GM12878 (cell line): ENCODE measurements at regions not wholly inside any gene's neighbourhood (a gene's known extent, or its start where the extent isn't known, plus 50 kb on each side); places are given as distances from the start of the nearest gene placed in this dataset.

Source experiments
- ATAC-seq: fragments of 200-7000 bp; cut with Tn5 transposase; 3 replicates; pipeline ENCODE4 v1.9.1; 2020; ENCODE audit warnings: mild to moderate bottlenecking, moderate library complexity
- BruUV-seq: library from RNA; stranded (reverse); fragments of 400-500 nt; replicated peaks from 2 replicates; lab custom pipeline; 2021; lab: Mats Ljungman, UMichigan
- CTCF ChIA-PET: fragments of 300-600 bp; sonication (Branson Sonifier 250); formaldehyde crosslinking; extraction: SDS; loops from one replicate; lab custom pipeline; 2021; ENCODE audit warnings: inconsistent platforms; lab: Yijun Ruan, JAX
- POLR2A ChIA-PET: fragments of 350-600 bp; formaldehyde crosslinking; extraction: SDS; loops from one replicate; lab custom pipeline; 2021; ENCODE audit warnings: inconsistent platforms; lab: Charles Lee
- RAD21 ChIA-PET: fragments of 300-600 bp; sonication (Branson Sonifier 250); formaldehyde crosslinking; loops from one replicate; lab custom pipeline; 2023; ENCODE audit warnings: antibody characterized with exemption; ENCODE audit not compliant: unreplicated experiment; lab: Charles Lee
- SMC1A ChIA-PET: fragments of 300-600 bp; sonication (Branson Sonifier 250); formaldehyde crosslinking; loops from one replicate; lab custom pipeline; 2023; ENCODE audit not compliant: unreplicated experiment, uncharacterized antibody; lab: Charles Lee
- DNase-seq: peaks from one replicate; pipeline ENCODE4 v3.0.0-alpha.2; 2011; ENCODE audit warnings: low read depth, low spot score
- FAIRE-seq: peaks from 3 replicates; lab custom pipeline; 2011; peaks lifted over from hg19 to GRCh38; lab: Jason Lieb, UNC
- H2AFZ ChIP-seq: 2 replicates; pipeline ENCODE4 v1.6.0; 2011; ENCODE audit warnings: low read depth, low read length, control low read depth; ENCODE audit not compliant: control insufficient read depth
- H3K27ac ChIP-seq: 2 replicates; pipeline ENCODE4 v1.5.1; 2011; ENCODE audit warnings: control low read depth; ENCODE audit not compliant: control insufficient read depth, insufficient read depth
- H3K27me3 ChIP-seq, 2 experiments: replicated peaks in 1 of 2; 2 replicates each; pipeline versions ENCODE4 v1.6.0 to v1.6.1; 2011; ENCODE audit warnings: low read length in 1 of 2; ENCODE audit not compliant: control insufficient read depth in 2 of 2, insufficient read depth in 2 of 2
- H3K36me3 ChIP-seq, 2 experiments: 2 replicates each; pipeline ENCODE4 v1.5.1; 2011; ENCODE audit warnings: low read length in 1 of 2; ENCODE audit not compliant: control insufficient read depth in 2 of 2, insufficient read depth in 2 of 2
- H3K4me1 ChIP-seq: 2 replicates; pipeline ENCODE4 v1.6.1; 2011; ENCODE audit warnings: mild to moderate bottlenecking, low read length, moderate library complexity, mixed read lengths; ENCODE audit not compliant: control insufficient read depth, insufficient read depth
- H3K4me2 ChIP-seq: 2 replicates; pipeline ENCODE4 v1.6.0; 2011; ENCODE audit warnings: control low read depth; ENCODE audit not compliant: control insufficient read depth, insufficient read depth
- H3K4me3 ChIP-seq: fragments of 200-600 bp; sonication (generic); 2 replicates; pipeline ENCODE4 v1.5.1; 2016
- H3K79me2 ChIP-seq: 2 replicates; pipeline ENCODE4 v1.6.0; 2011; ENCODE audit warnings: low read length; ENCODE audit not compliant: control insufficient read depth, insufficient read depth
- H3K9ac ChIP-seq: 2 replicates; pipeline ENCODE4 v1.8.0; 2011; ENCODE audit warnings: low read length, control low read depth, mixed read lengths; ENCODE audit not compliant: control insufficient read depth, insufficient read depth
- H3K9me3 ChIP-seq: replicated peaks from 3 replicates; pipeline ENCODE4 v1.5.1; 2011; ENCODE audit warnings: mild to moderate bottlenecking, low read length; ENCODE audit not compliant: control insufficient read depth, insufficient read depth
- H4K20me1 ChIP-seq: 2 replicates; pipeline ENCODE4 v1.6.0; 2011; ENCODE audit not compliant: control insufficient read depth, insufficient read depth
- CREB1 ChIP-seq: IDR thresholded peaks from 2 replicates; pipeline ENCODE4 v1.6.1; 2012; ENCODE audit warnings: low read depth, mild to moderate bottlenecking, inconsistent platforms
- EZH2 ChIP-seq: IDR thresholded peaks from 2 replicates; pipeline ENCODE4 v1.6.1; 2012; ENCODE audit warnings: low read depth, mild to moderate bottlenecking, control low read depth, inconsistent platforms, low read length, borderline replicate concordance; ENCODE audit not compliant: control insufficient read depth
- FOS ChIP-seq: IDR thresholded peaks from 3 replicates; pipeline ENCODE4 v1.6.1; 2011; ENCODE audit warnings: borderline replicate concordance; ENCODE audit not compliant: insufficient read length; ENCODE audit errors: extremely low read depth
- FOXK2 ChIP-seq: fragments of 450-650 bp; IDR thresholded peaks from 2 replicates; pipeline ENCODE4 v1.6.1; 2017; ENCODE audit warnings: mild to moderate bottlenecking, moderate library complexity
- IRF4 ChIP-seq: IDR thresholded peaks from 2 replicates; pipeline ENCODE4 v1.6.1; 2011; ENCODE audit warnings: low read depth, low read length
- NBN ChIP-seq: fragments of 450-650 bp; IDR thresholded peaks from 2 replicates; pipeline ENCODE4 v1.6.1; 2016
- NFXL1 ChIP-seq: fragments of 450-650 bp; IDR thresholded peaks from 2 replicates; pipeline ENCODE4 v1.6.1; 2017; ENCODE audit warnings: antibody characterized with exemption, mild to moderate bottlenecking, borderline replicate concordance
- POLR2A ChIP-seq: IDR thresholded peaks from 2 replicates; pipeline ENCODE4 v1.6.1; 2011; ENCODE audit warnings: low read depth, mild to moderate bottlenecking, low read length
- SPI1 ChIP-seq: IDR thresholded peaks from 2 replicates; pipeline ENCODE4 v1.6.1; 2011; ENCODE audit warnings: low read depth, mild to moderate bottlenecking, low read length, moderate library complexity, borderline replicate concordance; ENCODE audit not compliant: insufficient read depth
- SUZ12 ChIP-seq: fragments of 200-600 bp; sonication (generic); IDR thresholded peaks from one replicate; pipeline ENCODE4 v1.6.1; 2018; ENCODE audit warnings: antibody characterized with exemption, mild to moderate bottlenecking; ENCODE audit not compliant: unreplicated experiment
- TARDBP ChIP-seq: IDR thresholded peaks from 2 replicates; pipeline ENCODE4 v1.6.1; 2016; ENCODE audit warnings: borderline replicate concordance
- TCF12 ChIP-seq: IDR thresholded peaks from 2 replicates; pipeline ENCODE4 v1.6.1; 2011; ENCODE audit warnings: low read depth, mild to moderate bottlenecking, low read length
- ZBTB33 ChIP-seq: fragments of 450-650 bp; IDR thresholded peaks from 2 replicates; pipeline ENCODE4 v1.6.1; 2017; ENCODE audit warnings: mild to moderate bottlenecking
- ZNF687 ChIP-seq: fragments of 450-650 bp; IDR thresholded peaks from 2 replicates; pipeline ENCODE4 v1.6.1; 2017; ENCODE audit warnings: mild to moderate bottlenecking, moderate library complexity
- WGBS: methylation state at CpG from one replicate; pipeline ENCODE4 v1.1.6; 2016; ENCODE audit warnings: low lambda C conversion rate; ENCODE audit not compliant: insufficient replicate concordance, insufficient coverage; ENCODE audit errors: missing lambda C conversion rate; 5-methylcytosine and 5-hydroxymethylcytosine counted together
- in situ Hi-C: fragments of 300-500 bp; cut with MboI; formaldehyde crosslinking; loops from 9 replicates; pipeline ENCODE4 v1.14.3; 2018; ENCODE audit warnings: mixed read lengths
- intact Hi-C: fragments of 100-400 bp; cut with micrococcal nuclease; formaldehyde crosslinking; loops from one replicate; pipeline ENCODE4 v1.14.2; 2022; ENCODE audit not compliant: unreplicated experiment
- TF ChIP-seq, protein P1 (sequence below): fragments of 450-650 bp; IDR thresholded peaks from 2 replicates; pipeline ENCODE4 v1.6.1; 2017; ENCODE audit warnings: borderline replicate concordance
- TF ChIP-seq, protein P2 (sequence below): IDR thresholded peaks from 2 replicates; pipeline ENCODE4 v1.6.1; 2011; ENCODE audit warnings: low read depth, low read length, improper control_type of control experiment, borderline replicate concordance

- H3K4me1 ChIP-seq: peaks cover 10% of the 10 kb centered on the region; the same call in 1 of the 2 replicates
- H4K20me1 ChIP-seq: no peaks in the 10 kb centered on the region
- 69% methylated on average over 11 of the region's 11 CpGs for WGBS
- no peak overlapping the region for H3K4me3 ChIP-seq
- intact Hi-C loops: no loop called here
- H3K27ac ChIP-seq: no peak overlapping the region
- RAD21 ChIA-PET: interaction anchor here (1.0 to 1.2 kb wide), 2 partner anchors 12 to 93 kb away, joined by 3 to 5 read pairs; no protein-coding TSS in a partner anchor
- SMC1A ChIA-PET: interaction anchor here (0.9 to 2.3 kb wide), 2 partner anchors 12 to 19 kb away, joined by 3 to 6 read pairs; no protein-coding TSS in a partner anchor
- ATAC-seq (peak; percentile 46; the same call in 1 of the 3 replicates), FAIRE-seq (no peak), DNase-seq (no peak)
- peak overlapping the region; percentile 45 for H2AFZ ChIP-seq
- H3K9ac ChIP-seq: no peak overlapping the region
- H3K79me2 ChIP-seq: no peaks in the 10 kb centered on the region
- H3K4me2 ChIP-seq: no peak overlapping the region
- H3K36me3 ChIP-seq: no peaks in the 10 kb centered on the region
- BruUV-seq: no TSS peak
- in situ Hi-C loops: no loop called here
- H3K27me3 ChIP-seq: no peaks in the 10 kb centered on the region
- peaks cover 5% of the 10 kb centered on the region; the same call in 2 of the 3 replicates for H3K9me3 ChIP-seq
- CTCF ChIA-PET: interaction anchor here (1.0 to 2.1 kb wide), 4 partner anchors 12 to 1044 kb away, joined by 3 to 10 read pairs (median 4); no protein-coding TSS in a partner anchor
- POLR2A ChIA-PET: no interaction called here
- no peak for TF ChIP-seq NFXL1
- TF ChIP-seq IRF4: no peak
- TF ChIP-seq ZBTB33: no peak
- TF ChIP-seq POLR2A: no peak
- peak; percentile 84; the same call in 1 of the 2 replicates for TF ChIP-seq SPI1
- no peak for TF ChIP-seq TARDBP
- no peak for TF ChIP-seq SUZ12
- TF ChIP-seq FOXK2: no peak
- TF ChIP-seq CREB1: 0 out of 2 replicates have a peak, but pooled peaks have one; percentile 26
- TF ChIP-seq FOS: no peak
- TF ChIP-seq NBN: no peak
- TF ChIP-seq ZNF687: peak; percentile 41; the same call in 1 of the 2 replicates
- TF ChIP-seq, protein P1, sequence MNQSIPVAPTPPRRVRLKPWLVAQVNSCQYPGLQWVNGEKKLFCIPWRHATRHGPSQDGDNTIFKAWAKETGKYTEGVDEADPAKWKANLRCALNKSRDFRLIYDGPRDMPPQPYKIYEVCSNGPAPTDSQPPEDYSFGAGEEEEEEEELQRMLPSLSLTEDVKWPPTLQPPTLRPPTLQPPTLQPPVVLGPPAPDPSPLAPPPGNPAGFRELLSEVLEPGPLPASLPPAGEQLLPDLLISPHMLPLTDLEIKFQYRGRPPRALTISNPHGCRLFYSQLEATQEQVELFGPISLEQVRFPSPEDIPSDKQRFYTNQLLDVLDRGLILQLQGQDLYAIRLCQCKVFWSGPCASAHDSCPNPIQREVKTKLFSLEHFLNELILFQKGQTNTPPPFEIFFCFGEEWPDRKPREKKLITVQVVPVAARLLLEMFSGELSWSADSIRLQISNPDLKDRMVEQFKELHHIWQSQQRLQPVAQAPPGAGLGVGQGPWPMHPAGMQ: no peak
- TF ChIP-seq, protein P2, sequence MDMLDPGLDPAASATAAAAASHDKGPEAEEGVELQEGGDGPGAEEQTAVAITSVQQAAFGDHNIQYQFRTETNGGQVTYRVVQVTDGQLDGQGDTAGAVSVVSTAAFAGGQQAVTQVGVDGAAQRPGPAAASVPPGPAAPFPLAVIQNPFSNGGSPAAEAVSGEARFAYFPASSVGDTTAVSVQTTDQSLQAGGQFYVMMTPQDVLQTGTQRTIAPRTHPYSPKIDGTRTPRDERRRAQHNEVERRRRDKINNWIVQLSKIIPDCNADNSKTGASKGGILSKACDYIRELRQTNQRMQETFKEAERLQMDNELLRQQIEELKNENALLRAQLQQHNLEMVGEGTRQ: no peak
- no peak for TF ChIP-seq TCF12
- no peak for TF ChIP-seq EZH2
Observed at GRCh38 chr10:30763918-30764317, 134.4 kb upstream of the LYZL2 start.
